ENCODE measurements at regions not wholly inside any gene's neighbourhood (a gene's known extent, or its start where the extent isn't known, plus 50 kb on each side); places are given as distances from the start of the nearest gene placed in this dataset.
"Not testable (repeated sequence)": the region's sequence is repeated elsewhere in the genome, so short reads cannot be mapped to it uniquely, and the experiment has no call there.

DNA sequence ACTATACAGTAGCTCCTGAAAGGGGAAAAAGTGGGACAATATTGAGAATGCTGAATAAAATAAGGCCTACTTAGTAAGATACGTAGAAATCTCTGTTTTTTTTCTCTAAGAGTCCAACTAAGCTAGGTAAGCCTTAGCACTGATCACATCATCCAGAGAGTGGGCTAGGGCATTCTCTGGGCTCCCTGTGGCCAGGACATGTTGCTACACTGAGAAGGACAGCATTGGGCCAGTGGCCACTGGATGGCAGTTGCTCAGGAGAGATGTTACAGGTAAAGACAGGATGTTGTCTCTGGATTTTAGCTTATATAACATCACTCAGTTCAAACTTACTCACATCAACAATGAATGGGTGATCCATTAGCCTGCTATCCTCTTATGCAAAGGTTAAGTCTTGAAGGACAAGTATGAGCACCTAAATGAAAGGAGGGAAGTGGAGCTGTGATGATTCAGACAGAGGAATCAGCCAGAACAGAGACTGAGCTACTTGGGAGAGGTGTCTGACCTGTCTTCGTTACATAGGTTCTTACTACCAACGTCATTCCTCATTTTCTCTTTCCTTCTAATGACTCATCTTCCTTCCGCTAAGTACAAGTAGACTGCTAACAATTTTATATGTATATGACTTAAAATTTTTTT is 226.6 kb upstream of the ADCY2 start:
- in situ Hi-C loops (cut with MboI; ENCODE audit: low pct_unique_long_range_greater_than_20kb, low sequenced_read_pairs), result no loop called here
- DNase-seq, result no peak

DNA sequence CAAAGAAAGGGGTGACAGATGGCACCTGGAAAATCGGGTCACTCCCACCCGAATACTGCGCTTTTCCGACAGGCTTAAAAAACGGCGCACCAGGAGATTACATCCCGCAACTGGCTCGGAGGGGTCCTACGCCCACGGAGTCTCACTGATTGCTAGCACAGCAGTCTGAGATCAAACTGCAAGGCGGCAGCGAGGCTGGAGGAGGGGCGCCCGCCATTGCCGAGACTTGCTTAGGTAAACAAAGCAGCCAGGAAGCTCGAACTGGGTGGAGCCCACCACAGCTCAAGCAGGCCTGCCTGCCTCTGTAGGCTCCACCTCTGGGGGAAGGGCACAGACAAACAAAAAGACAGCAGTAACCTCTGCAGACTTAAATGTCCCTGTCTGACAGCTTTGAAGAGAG is 225.2 kb upstream of the ADCY2 start:
- in situ Hi-C loops (cut with MboI; ENCODE audit: low pct_unique_long_range_greater_than_20kb, low sequenced_read_pairs), result not testable (repeated sequence)

DNA sequence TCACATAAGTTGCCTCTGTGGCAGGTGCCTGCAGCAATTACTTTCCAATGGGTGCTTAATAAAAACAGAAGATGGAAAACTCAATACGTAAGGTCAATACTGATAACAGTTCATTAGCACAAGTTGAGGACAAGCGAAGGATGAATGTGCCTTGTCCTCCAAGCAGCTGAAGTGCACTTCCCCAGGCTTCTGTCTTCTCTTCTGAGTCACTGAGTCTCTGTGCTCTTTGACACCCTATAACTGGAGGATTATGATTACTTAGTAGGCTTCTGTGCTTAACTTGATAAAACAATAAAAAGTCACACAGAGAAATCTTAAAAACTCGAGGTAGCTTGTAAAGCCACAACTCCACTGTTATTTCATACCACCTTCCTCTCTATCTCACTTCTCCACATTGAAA is 216.6 kb upstream of the ADCY2 start:
- DNase-seq, result no peak
- in situ Hi-C loops (cut with MboI; ENCODE audit: low pct_unique_long_range_greater_than_20kb, low sequenced_read_pairs), result no loop called here

More for the DNA sequence above, 225.2 kb upstream of the ADCY2 start:
- DNase-seq, result not testable (repeated sequence)

DNA sequence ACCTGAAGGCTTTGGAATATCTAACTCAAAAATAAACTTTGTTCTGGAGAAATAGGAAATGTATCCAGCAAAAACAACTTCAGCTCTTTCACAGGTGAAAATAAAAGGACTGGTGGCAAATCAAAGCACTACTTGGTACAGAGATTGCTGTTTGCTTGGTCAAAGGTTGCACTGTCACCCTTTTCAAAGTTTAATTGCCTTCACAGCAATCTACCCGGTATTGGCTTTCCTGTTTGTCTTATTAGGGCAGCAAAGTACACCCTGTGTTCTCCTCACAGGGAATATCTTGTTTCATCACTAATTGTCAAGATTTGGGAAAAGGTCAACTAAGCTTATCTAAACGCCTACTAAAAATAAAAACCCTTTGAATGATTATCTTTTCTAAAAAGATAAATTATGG is 214.1 kb upstream of the ADCY2 start:
- in situ Hi-C loops (cut with MboI; ENCODE audit: low pct_unique_long_range_greater_than_20kb, low sequenced_read_pairs), result no loop called here

DNA sequence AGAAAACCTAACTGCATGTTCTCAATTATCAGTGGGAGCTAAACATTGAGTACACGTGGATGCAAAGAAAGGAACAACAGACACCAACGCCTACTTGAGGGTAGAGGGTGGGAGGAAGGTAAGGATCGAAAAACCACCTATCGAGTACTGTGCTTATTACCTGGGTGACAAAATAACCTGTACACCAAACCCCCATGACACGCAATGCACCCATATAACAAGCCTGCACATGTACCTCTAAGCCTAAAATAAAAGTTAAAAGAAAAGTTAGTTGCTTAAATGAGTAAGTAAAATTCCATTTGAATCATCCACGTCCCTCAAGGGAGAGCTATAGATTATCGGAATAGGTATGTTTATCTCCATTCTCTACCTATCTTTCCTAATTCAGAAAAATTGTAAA is 210.2 kb upstream of the ADCY2 start:
- in situ Hi-C loops (cut with MboI; ENCODE audit: low pct_unique_long_range_greater_than_20kb, low sequenced_read_pairs), result no loop called here
- DNase-seq, result no peak

More for the DNA sequence above, 214.1 kb upstream of the ADCY2 start:
- DNase-seq, result no peak

DNA sequence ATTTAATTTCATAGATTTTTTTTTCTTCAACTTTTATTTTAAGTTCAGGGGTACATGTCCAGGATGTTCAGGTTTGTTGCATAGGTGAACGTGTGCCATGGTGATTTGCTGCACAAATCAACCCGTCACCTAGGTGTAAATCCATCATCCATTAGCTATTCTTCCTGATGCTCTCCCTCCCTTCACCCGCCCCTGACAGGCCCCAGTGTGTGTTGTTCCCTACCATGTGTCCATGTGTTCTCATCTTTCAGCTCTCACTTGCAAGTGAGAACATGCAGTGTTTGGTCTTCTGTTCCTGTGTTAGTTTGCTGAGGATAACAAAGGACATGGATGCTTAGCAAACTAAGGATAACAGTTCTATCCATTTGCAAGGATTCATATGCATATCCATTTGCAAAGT is 209.1 kb upstream of the ADCY2 start:
- in situ Hi-C loops (cut with MboI; ENCODE audit: low pct_unique_long_range_greater_than_20kb, low sequenced_read_pairs), result no loop called here

DNA sequence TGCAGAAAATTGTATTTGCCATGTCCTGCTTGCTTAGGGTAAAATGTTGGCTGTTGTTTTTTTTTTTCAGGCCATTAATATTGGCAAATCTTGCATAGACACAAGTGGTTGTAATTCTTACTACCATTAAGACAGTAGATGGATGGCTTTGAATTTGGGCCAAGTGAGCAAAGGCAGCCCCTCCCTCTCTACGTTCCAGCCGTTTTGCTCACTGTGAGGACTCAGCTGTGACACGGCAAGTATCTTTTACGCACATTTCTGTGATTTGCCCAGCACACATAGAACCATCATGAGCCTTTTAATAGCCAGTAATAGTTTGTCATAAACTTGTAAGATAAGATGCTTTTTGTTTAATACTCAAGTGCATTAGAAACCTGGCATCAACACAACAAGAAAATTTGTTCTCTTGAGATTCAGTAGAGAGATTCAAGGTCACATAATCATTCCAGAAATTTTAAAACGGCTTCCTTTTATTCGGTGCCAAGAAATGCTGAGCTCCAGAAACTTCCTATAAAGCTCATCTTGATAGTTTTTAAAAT is 205.2 kb upstream of the ADCY2 start:
- in situ Hi-C loops (cut with MboI; ENCODE audit: low pct_unique_long_range_greater_than_20kb, low sequenced_read_pairs), result no loop called here
- no peak for DNase-seq

More for the DNA sequence above, 209.1 kb upstream of the ADCY2 start:
- DNase-seq, result no peak

DNA sequence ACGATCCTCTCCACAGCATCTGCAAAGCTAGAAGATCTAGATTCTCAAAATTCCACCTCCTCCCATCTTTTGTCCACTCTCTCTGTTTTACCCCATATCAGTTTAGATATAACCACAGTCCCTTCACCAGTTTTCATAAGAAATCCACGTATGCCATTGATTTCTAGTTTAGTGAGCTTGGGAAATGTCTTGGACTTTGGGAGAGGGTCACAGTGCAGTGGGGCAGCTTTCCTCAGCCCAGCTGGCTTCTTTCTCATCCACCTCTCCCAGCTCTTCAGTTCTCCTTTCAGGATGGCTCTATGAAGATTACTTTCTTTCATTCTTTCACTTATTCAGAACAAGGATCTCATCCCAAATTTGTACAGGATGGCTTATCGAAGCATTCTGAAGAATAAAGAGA is 203.9 kb upstream of the ADCY2 start:
- in situ Hi-C loops (cut with MboI; ENCODE audit: low pct_unique_long_range_greater_than_20kb, low sequenced_read_pairs), result no loop called here
- DNase-seq, result no peak

DNA sequence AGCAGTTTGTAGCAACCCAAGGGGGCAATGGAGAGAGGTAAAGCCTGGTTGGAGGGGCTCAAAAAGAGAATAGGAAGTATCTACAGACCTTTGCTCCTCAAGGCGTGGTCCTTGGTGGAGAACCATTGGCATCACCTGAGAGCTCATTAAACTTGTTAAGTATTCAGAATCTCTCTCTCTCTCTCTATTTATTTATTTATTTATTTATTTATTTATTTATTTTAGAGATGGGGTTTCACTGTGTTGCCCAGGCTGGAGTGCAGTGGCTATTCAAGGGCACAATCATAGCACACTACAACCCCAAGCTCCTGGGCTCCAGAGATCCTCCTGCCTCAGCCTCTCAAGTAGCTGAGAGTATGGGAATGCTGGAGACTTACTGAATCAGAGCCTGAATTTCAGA is 193.1 kb upstream of the ADCY2 start:
- no peak for DNase-seq
- in situ Hi-C loops (cut with MboI; ENCODE audit: low pct_unique_long_range_greater_than_20kb, low sequenced_read_pairs), result no loop called here

DNA sequence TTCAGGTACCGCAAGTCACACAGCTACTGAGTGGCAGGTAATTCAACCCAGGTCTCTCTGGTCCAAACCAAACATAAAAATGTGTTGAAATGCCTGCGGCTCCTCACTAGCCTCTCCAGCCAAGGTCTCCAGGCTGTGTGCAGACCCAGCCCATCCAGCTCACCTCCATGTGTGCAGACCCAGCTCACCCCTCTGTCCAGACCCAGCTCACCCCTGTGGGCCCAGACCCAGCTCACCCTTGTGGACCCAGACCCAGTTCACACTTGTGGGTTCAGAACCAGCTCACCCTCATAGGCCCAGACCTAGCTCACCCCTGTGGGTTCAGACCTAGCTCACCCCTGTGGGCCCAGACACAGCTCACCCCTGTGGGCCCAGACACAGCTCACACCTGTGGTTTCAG is 188.0 kb upstream of the ADCY2 start:
- DNase-seq, result no peak
- in situ Hi-C loops (cut with MboI; ENCODE audit: low pct_unique_long_range_greater_than_20kb, low sequenced_read_pairs), result no loop called here

DNA sequence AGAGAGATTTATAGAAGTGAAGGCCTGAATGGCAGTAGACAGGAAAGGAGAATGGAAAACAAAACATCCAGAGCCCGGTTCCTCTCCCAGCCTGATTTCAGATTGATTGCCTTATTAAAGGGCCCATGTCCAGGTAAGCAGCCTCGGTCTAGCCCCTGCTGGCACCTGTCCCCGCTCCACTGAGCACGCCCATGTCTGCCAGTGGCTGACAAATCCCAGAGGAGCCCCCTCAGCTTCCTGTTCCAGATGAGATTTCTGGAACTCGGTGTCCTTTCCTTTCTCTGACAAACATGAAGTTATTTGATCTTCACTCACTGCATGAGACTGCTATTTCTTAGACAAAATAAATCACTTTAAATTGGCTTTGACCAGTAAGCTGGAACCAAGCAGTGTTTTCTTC is 187.0 kb upstream of the ADCY2 start:
- in situ Hi-C loops (cut with MboI; ENCODE audit: low pct_unique_long_range_greater_than_20kb, low sequenced_read_pairs), result no loop called here
- no peak for DNase-seq

DNA sequence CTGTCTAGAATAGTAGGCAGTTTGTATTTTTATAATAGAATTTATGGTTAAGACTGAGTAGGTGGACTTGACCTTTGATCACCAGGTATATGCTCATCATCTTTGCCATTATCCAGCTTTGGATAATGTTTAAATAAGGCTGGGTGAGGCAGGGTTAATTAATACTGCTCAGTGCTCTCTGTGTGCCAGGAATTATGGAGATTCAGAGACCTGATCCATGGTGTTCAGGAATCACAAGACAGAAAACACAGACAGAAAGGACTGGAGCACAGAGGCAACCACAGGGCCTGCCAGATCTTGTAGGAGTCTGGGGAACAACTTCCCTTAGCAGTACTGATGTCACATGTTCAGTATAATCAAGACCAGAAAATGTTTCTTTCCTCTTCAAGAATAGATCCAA is 186.3 kb upstream of the ADCY2 start:
- in situ Hi-C loops (cut with MboI; ENCODE audit: low pct_unique_long_range_greater_than_20kb, low sequenced_read_pairs), result no loop called here
- DNase-seq, result no peak

DNA sequence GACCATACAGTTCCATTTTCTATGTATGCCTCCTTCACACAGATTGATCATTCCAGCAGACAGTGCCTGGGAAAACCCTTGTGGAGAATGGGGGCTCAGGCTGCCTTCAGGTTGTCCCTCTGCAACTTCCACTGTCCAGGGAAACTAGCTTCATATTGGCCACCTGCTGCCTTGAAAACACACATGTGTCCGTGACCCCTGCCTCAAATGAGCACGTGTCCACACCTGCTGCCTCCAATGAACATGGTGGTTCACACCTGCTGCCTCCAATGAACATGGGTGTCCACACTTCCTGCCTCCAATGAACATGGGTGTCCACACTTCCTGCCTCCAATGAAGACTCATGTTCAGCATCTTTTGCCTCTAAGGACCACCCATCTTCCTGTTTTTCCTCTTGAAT is 185.4 kb upstream of the ADCY2 start:
- no peak for DNase-seq
- in situ Hi-C loops (cut with MboI; ENCODE audit: low pct_unique_long_range_greater_than_20kb, low sequenced_read_pairs), result no loop called here

DNA sequence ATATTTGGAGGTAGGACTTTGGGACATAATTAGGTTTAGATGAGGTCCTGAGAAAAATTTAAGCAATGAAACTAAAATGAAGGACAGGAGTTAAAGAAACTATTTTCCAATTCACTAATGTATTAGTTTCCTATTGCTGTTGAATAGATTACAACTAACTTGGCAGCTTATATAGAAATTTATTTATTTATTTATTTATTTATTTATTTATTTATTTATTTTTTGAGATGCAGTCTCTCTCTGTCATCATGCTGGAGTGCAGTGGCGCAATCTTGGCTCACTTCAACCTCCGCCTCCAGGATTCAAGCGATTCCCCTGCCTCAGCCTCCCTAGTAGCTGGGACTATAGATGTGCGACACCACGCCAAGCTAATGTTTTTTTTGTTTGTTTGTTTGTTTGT is 182.4 kb upstream of the ADCY2 start:
- DNase-seq, result no peak
- in situ Hi-C loops (cut with MboI; ENCODE audit: low pct_unique_long_range_greater_than_20kb, low sequenced_read_pairs), result no loop called here

DNA sequence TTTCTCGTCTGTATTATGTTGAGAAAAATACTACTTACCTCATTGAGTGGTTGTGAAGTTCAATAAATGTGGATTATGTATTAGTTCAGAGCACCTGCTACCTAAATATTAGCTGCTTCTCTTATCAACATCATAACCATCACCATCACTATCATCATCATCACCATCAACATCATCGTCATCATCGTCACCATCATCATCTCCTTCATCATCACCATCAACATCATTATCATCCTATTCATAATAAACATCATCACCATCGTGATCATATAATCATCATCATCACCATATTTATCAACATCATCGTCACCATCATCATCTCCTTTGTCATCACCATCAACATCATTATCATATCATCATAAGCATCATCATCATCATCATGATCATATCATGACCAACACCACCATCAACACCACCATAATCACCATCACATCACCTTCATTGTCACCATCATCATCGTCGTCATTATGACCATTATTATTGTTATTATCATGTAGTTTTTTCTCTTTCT is 181.0 kb upstream of the ADCY2 start:
- in situ Hi-C loops (cut with MboI; ENCODE audit: low pct_unique_long_range_greater_than_20kb, low sequenced_read_pairs), result no loop called here
- no peak for DNase-seq

DNA sequence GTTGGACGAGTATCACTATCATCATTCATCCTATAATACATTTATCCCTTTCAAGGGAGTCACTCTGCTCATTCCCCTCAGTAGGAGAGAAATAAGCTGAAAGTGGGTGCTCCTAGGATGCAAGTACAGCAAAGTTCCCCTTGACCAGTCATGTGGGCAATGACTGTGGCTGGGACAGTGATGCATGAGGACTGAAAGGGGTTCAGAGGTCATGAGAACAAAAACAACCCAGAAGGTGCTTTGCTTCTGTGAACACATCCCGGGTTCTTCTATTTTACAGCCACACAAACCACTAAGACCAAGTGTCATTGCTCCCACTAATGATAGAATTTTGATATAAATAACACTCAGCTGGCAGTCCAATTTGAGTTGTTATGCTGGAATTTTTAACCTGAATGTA is 177.8 kb upstream of the ADCY2 start:
- in situ Hi-C loops (cut with MboI; ENCODE audit: low pct_unique_long_range_greater_than_20kb, low sequenced_read_pairs), result no loop called here

DNA sequence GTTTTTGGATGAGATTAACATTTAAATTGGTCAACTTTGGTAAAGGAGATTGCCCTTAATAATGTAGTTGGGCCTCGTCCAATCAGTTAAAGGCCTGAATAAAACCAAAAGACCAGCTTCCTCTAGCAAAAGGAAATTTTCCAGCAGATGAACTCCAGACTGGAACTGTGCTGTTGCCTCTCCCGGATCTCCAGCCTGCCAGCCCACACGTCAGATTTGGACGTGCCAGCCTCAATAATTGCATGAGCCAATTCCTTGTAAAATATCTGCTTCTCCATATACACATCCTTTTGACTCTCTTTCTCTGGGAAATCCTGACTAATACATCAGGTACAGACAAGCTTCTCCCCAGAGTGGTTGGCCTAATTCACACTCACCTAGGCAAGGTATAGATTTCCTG is 175.8 kb upstream of the ADCY2 start:
- no peak for DNase-seq
- in situ Hi-C loops (cut with MboI; ENCODE audit: low pct_unique_long_range_greater_than_20kb, low sequenced_read_pairs), result no loop called here

More for the DNA sequence above, 177.8 kb upstream of the ADCY2 start:
- DNase-seq, result no peak

DNA sequence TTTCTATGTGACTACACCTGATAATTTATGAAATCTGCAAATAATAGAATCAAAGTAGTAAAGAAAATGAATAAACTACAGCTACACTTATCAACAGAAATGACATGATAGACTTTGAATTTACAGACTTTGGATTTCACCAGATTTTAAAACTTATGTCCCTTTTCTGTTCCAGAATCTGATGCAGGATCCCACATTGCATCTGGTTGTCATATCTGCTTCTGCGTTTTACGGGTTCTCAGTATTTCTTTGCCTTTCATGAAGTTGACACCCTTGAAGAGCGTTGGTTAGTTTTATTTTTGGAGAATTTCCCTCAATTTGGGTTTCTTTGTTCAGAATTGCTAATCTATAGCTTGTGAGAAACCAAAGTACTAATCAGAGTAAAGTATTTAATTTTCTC is 174.9 kb upstream of the ADCY2 start:
- DNase-seq, result no peak
- in situ Hi-C loops (cut with MboI; ENCODE audit: low pct_unique_long_range_greater_than_20kb, low sequenced_read_pairs), result no loop called here

DNA sequence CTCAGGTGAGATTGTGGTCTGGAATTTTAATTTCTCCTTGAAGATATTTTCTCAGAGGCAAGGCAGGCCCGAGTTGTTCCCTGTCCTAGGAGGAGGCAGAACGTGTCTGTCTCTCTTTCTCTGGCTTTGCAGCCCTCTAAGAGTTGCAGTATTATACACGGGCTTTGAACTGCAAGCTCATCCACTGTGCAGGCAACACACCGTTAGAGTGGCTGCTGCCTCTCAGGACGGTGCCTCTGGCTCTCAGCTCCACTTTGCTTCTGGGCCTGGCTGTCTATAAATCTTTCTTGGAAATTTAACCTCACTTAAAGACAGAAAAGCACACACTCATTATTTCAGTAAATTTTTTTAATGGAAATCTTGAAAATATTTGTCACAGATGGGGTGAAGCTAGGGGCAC is 170.1 kb upstream of the ADCY2 start:
- in situ Hi-C loops (cut with MboI; ENCODE audit: low pct_unique_long_range_greater_than_20kb, low sequenced_read_pairs), result no loop called here
- no peak for DNase-seq

DNA sequence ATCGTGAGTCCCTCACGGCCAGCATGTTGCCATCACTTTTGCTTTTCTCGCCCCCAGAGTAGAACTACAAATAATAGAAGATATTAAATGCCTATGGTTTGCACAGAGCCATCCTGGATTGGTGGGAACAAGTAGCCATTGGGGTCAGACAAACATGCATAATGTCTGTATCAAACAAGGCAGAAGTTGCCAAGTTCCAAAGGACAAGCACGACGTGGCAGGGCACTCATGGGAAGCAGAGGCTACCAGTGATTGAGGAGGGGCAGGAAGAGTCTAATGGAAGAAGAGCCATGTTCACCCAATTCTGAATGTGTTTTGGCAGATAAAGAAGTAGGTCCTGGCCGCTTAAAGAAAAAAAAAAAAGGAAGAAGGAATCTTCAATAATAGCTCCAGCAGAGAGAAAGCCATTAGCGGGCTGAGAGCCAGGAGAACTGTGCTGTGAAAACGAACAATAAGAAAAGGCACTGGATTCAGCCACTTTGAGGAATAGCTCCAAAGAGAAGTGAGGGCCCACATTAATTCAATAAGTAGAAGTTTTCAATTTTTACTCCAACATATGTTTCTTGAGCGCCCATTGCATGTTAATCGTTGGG is 153.7 kb upstream of the ADCY2 start:
- DNase-seq, result no peak
- in situ Hi-C loops (cut with MboI; ENCODE audit: low pct_unique_long_range_greater_than_20kb, low sequenced_read_pairs), result no loop called here

DNA sequence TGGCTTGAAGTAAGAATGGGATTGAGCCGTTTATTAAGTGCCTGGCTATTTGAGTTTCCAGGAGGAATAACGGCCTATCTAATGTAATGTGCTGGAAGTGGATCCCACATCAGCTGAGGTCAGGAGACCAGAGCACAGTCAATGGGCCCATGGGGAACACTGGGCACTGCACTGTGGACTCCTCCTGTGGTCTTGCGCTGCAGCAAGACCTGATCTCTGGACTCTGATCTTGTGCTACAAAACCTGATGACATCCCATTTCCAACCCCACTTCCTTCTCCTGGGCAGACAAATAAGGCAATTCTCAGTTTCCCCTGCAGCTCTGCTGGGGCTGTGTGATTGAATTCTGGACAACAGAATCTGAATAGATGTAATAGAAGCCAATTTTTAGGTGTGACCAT is 151.7 kb upstream of the ADCY2 start:
- in situ Hi-C loops (cut with MboI; ENCODE audit: low pct_unique_long_range_greater_than_20kb, low sequenced_read_pairs), result no loop called here
- DNase-seq, result no peak

Measured in KBM-7 (cell line).